HepG2 (cell line): ENCODE measurements at regions not wholly inside any gene's neighbourhood (a gene's known extent, or its start where the extent isn't known, plus 50 kb on each side); places are given as distances from the start of the nearest gene placed in this dataset.

Source experiments
- HNRNPUL1 ChIP-seq: fragments of 200-400 bp; formaldehyde crosslinking; IDR thresholded peaks from 2 replicates; pipeline ENCODE4 v1.6.1; 2017; ENCODE audit warnings: low read depth, mild to moderate bottlenecking, low read length, moderate library complexity
- HOXA9 ChIP-seq: sonication (generic); formaldehyde crosslinking; IDR thresholded peaks from 2 replicates; pipeline ENCODE4 v1.8.1; 2022; ENCODE audit warnings: missing genetic modification reagents, mild to moderate bottlenecking, moderate library complexity, borderline replicate concordance
- IKZF5 ChIP-seq: IDR thresholded peaks from 2 replicates; pipeline ENCODE4 v1.6.1; 2018; ENCODE audit warnings: missing genetic modification reagents, mild to moderate bottlenecking, missing compliant biosample characterization
- JUNB ChIP-seq: sonication (generic); formaldehyde crosslinking; IDR thresholded peaks from 2 replicates; pipeline ENCODE4 v1.8.0; 2022; ENCODE audit warnings: missing genetic modification reagents, mild to moderate bottlenecking, borderline replicate concordance
- MBNL3 ChIP-seq: fragments of 250-450 bp; sonication (Bioruptor Pico); conservative IDR thresholded peaks from 2 replicates; pipeline ENCODE4 v1.8.0; 2022; ENCODE audit warnings: mild to moderate bottlenecking, inconsistent platforms
- MED1 ChIP-seq: sonication (generic); formaldehyde crosslinking; IDR thresholded peaks from 2 replicates; pipeline ENCODE4 v1.4.0; 2020; ENCODE audit warnings: missing genetic modification reagents
- RBM39 ChIP-seq: fragments of 200-400 bp; formaldehyde crosslinking; IDR thresholded peaks from one replicate; pipeline ENCODE4 v1.6.1; 2018; ENCODE audit warnings: antibody characterized with exemption, mild to moderate bottlenecking, low read depth, low read length; ENCODE audit not compliant: poor library complexity, severe bottlenecking
- SATB2 ChIP-seq: sonication (generic); formaldehyde crosslinking; IDR thresholded peaks from 2 replicates; pipeline ENCODE4 v1.5.0; 2020; ENCODE audit warnings: missing genetic modification reagents
- SOX5 ChIP-seq: IDR thresholded peaks from 2 replicates; pipeline ENCODE4 v1.6.1; 2016; ENCODE audit warnings: borderline replicate concordance
- TARDBP ChIP-seq: sonication (generic); formaldehyde crosslinking; IDR thresholded peaks from 2 replicates; pipeline ENCODE4 v1.8.0; 2022; ENCODE audit warnings: mild to moderate bottlenecking, missing genetic modification reagents
- ZFP36 ChIP-seq: fragments of 150-350 bp; IDR thresholded peaks from 2 replicates; pipeline ENCODE4 v1.6.1; 2018; ENCODE audit warnings: borderline replicate concordance, low read length, low read depth; ENCODE audit not compliant: partially characterized antibody
- ZFX ChIP-seq: sonication (generic); formaldehyde crosslinking; IDR thresholded peaks from 2 replicates; pipeline ENCODE4 v1.4.0; 2020; ENCODE audit warnings: mild to moderate bottlenecking, low read depth, missing genetic modification reagents, moderate library complexity
- ZNF12 ChIP-seq: sonication (generic); formaldehyde crosslinking; IDR thresholded peaks from 2 replicates; pipeline ENCODE4 v1.5.0; 2020; ENCODE audit warnings: missing genetic modification reagents
- ZNF160 ChIP-seq: sonication (generic); formaldehyde crosslinking; IDR thresholded peaks from 2 replicates; pipeline ENCODE4 v1.8.0; 2022; ENCODE audit warnings: mild to moderate bottlenecking, inconsistent platforms, missing genetic modification reagents
- ZNF350 ChIP-seq: sonication (generic); formaldehyde crosslinking; IDR thresholded peaks from 2 replicates; pipeline ENCODE4 v1.4.0; 2020; ENCODE audit warnings: mild to moderate bottlenecking, low read depth, missing genetic modification reagents, borderline replicate concordance
- ZNF432 ChIP-seq: sonication (generic); formaldehyde crosslinking; IDR thresholded peaks from 2 replicates; pipeline ENCODE4 v1.5.0; 2020; ENCODE audit warnings: missing genetic modification reagents, mild to moderate bottlenecking, borderline replicate concordance
- ZNF44 ChIP-seq: sonication (generic); formaldehyde crosslinking; IDR thresholded peaks from 2 replicates; pipeline ENCODE4 v1.5.1; 2020; ENCODE audit warnings: mild to moderate bottlenecking, missing genetic modification reagents
- ZNF704 ChIP-seq: sonication (generic); formaldehyde crosslinking; IDR thresholded peaks from 2 replicates; pipeline ENCODE4 v1.8.1; 2023; ENCODE audit warnings: mild to moderate bottlenecking, inconsistent platforms, moderate library complexity, missing genetic modification reagents, borderline replicate concordance
- ZNF782 ChIP-seq: sonication (generic); formaldehyde crosslinking; IDR thresholded peaks from 2 replicates; pipeline ENCODE4 v1.4.0; 2020; ENCODE audit warnings: missing genetic modification reagents, mild to moderate bottlenecking, borderline replicate concordance
- ZSCAN9 ChIP-seq: IDR thresholded peaks from 2 replicates; pipeline ENCODE4 v1.6.1; 2016; ENCODE audit warnings: borderline replicate concordance
- TF ChIP-seq, protein P1 (sequence below), 2 experiments: sonication (generic) in 1 of 2; formaldehyde crosslinking in 1 of 2; IDR thresholded peaks; 2 replicates each; pipeline versions ENCODE4 v1.6.1 to v1.9.0; 2014 to 2022; ENCODE audit warnings: antibody characterized with exemption in 1 of 2, borderline replicate concordance in 1 of 2, inconsistent platforms in 1 of 2, low read depth in 1 of 2, missing genetic modification reagents in 1 of 2

DNA sequence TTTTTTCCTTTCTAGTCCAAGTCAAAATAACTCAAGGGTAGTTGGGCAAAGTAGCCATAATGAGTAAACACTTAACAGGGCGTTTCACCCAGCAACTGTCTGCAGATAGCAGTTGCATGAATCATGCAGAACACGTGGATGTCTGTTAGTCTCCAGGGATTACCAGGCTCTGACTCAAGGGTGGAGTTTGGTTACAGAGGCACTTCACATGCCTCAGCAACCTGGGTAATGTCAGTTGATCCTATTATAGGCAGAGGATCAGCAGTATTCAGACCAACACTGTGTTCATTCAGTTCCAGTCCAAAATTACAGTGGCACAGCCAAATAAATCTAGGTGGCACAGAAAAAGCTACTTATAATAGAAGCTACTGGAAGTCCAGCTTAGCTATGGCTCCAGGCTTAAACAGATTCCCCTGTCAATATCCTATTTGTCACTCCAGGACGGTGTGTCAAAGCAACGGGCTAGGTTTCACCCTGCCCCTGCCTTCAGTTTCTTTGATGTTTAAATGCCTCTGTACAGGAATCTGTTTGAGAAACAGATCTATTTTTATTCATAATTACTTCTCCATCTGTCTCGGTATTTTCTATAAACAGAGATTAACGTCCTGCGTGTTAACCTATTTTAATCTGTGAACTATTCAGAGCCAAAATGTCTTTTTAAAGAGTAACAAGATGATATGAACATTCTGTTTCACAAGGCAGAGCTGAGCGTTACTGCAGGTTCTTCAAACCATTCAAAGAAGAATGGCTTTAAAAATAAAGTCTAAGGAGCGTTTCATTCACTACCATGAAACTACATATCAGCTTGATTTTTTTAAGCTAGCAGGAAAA, 162.6 kb upstream of the AKR1E2 start (continued):
- no peak for TF ChIP-seq MBNL3 (CRISPR knock-in tag)
- no peak for TF ChIP-seq SATB2 (CRISPR knock-in tag)
- peak; percentile 31; the same call in 1 of the 2 replicates for TF ChIP-seq IKZF5 (CRISPR knock-in tag)
- no peak for TF ChIP-seq TARDBP (CRISPR knock-in tag)
- TF ChIP-seq HOXA9 = no peak
- TF ChIP-seq ZFP36 = no peak
- TF ChIP-seq RBM39 = no peak
- TF ChIP-seq SOX5 (CRISPR knock-in tag) = peak; percentile 63; the same call in 1 of the 2 replicates
- no peak for TF ChIP-seq ZNF704 (CRISPR knock-in tag)
- no peak for TF ChIP-seq ZNF432 (CRISPR knock-in tag)
- TF ChIP-seq ZNF160 (CRISPR knock-in tag) = no peak
- no peak for TF ChIP-seq ZFX
- no peak for TF ChIP-seq ZNF782
- 0 out of 2 replicates have a peak, but pooled peaks have one; percentile 55 for TF ChIP-seq ZSCAN9 (CRISPR knock-in tag)
- no peak for TF ChIP-seq ZNF12
- no peak for TF ChIP-seq ZNF350 (CRISPR knock-in tag)
- no peak for TF ChIP-seq ZNF44 (CRISPR knock-in tag)
- peak; percentile 33; the same call in 1 of the 2 replicates for TF ChIP-seq MED1
- peak; percentile 33; the same call in 1 of the 2 replicates for TF ChIP-seq JUNB (CRISPR knock-in tag)
- TF ChIP-seq, protein P1, sequence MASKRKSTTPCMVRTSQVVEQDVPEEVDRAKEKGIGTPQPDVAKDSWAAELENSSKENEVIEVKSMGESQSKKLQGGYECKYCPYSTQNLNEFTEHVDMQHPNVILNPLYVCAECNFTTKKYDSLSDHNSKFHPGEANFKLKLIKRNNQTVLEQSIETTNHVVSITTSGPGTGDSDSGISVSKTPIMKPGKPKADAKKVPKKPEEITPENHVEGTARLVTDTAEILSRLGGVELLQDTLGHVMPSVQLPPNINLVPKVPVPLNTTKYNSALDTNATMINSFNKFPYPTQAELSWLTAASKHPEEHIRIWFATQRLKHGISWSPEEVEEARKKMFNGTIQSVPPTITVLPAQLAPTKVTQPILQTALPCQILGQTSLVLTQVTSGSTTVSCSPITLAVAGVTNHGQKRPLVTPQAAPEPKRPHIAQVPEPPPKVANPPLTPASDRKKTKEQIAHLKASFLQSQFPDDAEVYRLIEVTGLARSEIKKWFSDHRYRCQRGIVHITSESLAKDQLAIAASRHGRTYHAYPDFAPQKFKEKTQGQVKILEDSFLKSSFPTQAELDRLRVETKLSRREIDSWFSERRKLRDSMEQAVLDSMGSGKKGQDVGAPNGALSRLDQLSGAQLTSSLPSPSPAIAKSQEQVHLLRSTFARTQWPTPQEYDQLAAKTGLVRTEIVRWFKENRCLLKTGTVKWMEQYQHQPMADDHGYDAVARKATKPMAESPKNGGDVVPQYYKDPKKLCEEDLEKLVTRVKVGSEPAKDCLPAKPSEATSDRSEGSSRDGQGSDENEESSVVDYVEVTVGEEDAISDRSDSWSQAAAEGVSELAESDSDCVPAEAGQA (IDR thresholded peaks at IDR 0.05; ENCODE audit: low read depth) = no peak
- TF ChIP-seq, protein P1 (CRISPR knock-in tag; IDR thresholded peaks at IDR 0.05; ENCODE audit: borderline replicate concordance) = no peak
- TF ChIP-seq HNRNPUL1 = no peak
